Cardiac muscle cell (in vitro differentiated cells and primary cell): ENCODE measurements at regions not wholly inside any gene's neighbourhood (a gene's known extent, or its start where the extent isn't known, plus 50 kb on each side); places are given as distances from the start of the nearest gene placed in this dataset.
"Not testable (repeated sequence)": the region's sequence is repeated elsewhere in the genome, so short reads cannot be mapped to it uniquely, and the experiment has no call there.

Experiments
- DNase-seq, 2 donors: peaks; one replicate each; pipeline versions ENCODE4 v3.0.0 to v3.0.0-alpha.2; 2010 to 2017; ENCODE audit warnings: low read depth in 1 of 2, low spot score in 1 of 2
- H3K27ac ChIP-seq: fragments of 200-600 bp; sonication (generic); 2 replicates; pipeline ENCODE4 v1.5.1; 2016
- H3K27me3 ChIP-seq: fragments of 200-600 bp; sonication (generic); 2 replicates; pipeline ENCODE4 v1.6.0; 2016; ENCODE audit warnings: control low read depth
- H3K36me3 ChIP-seq: fragments of 200-600 bp; sonication (generic); 2 replicates; pipeline ENCODE4 v1.5.1; 2016; ENCODE audit warnings: control low read depth
- H3K4me1 ChIP-seq: fragments of 200-600 bp; sonication (generic); 2 replicates; pipeline ENCODE4 v1.8.1; 2017; ENCODE audit warnings: low read depth, mild to moderate bottlenecking, mixed run types
- H3K4me3 ChIP-seq: fragments of 200-600 bp; sonication (generic); 2 replicates; pipeline ENCODE4 v1.5.1; 2016; ENCODE audit warnings: mild to moderate bottlenecking
- H3K9me3 ChIP-seq: fragments of 200-600 bp; sonication (generic); 2 replicates; pipeline ENCODE4 v1.5.1; 2017; ENCODE audit warnings: low read depth, mild to moderate bottlenecking, control low read depth
- TF ChIP-seq, protein P1 (sequence below): IDR thresholded peaks from 2 replicates; pipeline ENCODE4 v1.5.1; 2012; ENCODE audit warnings: low read depth, mild to moderate bottlenecking, low read length

DNA sequence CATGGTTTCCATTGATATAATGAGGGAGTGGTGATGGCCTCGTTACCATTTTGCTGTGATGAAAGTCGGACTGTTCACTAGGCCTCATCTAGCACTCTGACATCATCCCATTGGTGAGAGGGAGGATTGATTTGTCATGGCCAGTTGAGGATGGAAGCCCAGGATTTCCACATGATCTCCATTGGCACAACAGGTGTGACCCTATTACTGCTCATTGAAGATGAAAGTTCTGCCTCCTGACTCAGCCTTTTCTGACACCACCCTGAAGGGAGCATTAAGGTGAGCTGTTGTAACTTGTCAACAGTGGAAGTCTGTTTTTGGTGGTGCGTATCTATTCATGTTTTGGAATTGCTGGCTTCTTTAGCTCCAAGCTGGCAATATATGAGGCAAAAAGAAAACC, 144.2 kb downstream of the PABPC4L start:
- Histone ChIP-seq H3K36me3 (no peaks in the 10 kb centered on the region), H3K9me3 (no peaks in the 10 kb centered on the region), H3K4me1 (no peaks in the 10 kb centered on the region), H3K27ac (no peak overlapping the region), H3K4me3 (no peak overlapping the region), H3K27me3 (no peaks in the 10 kb centered on the region)
- TF ChIP-seq, protein P1, sequence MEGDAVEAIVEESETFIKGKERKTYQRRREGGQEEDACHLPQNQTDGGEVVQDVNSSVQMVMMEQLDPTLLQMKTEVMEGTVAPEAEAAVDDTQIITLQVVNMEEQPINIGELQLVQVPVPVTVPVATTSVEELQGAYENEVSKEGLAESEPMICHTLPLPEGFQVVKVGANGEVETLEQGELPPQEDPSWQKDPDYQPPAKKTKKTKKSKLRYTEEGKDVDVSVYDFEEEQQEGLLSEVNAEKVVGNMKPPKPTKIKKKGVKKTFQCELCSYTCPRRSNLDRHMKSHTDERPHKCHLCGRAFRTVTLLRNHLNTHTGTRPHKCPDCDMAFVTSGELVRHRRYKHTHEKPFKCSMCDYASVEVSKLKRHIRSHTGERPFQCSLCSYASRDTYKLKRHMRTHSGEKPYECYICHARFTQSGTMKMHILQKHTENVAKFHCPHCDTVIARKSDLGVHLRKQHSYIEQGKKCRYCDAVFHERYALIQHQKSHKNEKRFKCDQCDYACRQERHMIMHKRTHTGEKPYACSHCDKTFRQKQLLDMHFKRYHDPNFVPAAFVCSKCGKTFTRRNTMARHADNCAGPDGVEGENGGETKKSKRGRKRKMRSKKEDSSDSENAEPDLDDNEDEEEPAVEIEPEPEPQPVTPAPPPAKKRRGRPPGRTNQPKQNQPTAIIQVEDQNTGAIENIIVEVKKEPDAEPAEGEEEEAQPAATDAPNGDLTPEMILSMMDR = no peak
- no peak for DNase-seq

DNA sequence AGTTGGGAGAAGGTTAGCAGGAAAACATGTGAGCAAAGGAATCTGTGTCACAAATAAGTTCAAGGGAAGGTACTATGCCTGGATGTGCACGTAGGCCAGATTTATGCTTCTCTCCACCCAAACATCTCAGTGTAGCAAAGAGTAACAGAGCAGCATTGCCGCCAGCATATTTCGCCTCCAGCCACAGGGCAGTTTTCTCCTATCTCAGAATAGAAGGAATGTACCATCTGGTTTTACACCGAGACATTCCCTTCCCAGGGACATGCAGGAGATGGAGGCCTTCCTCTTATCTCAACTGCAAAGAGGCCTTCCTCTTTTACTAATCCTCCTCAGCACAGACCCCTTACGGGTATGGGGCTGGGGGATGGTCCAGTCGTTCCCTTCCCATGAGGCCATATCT, 155.4 kb downstream of the PABPC4L start:
- H3K9me3 ChIP-seq, H3K4me3 ChIP-seq, DNase-seq, H3K36me3 ChIP-seq, H3K4me1 ChIP-seq, H3K27ac ChIP-seq, H3K27me3 ChIP-seq: not testable (repeated sequence)

DNA sequence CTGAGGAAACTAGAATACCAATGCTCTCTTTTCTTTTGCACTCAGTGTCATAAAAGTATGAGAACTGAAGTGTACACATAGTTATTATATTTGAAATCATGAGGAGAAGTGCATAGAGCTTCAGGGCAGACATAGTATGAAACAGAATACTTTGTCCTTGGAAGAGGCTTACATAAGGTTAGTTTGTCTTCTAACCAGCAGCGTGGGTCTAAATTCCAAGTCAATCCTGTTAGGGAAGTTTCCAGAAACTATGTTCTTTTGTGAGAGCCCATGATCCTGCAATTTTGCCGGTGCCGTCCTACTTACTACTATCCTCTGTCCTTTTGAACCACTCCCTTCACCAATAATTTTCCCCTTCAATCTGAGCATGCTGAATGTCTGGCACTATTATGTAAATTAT, 156.2 kb downstream of the PABPC4L start:
- TF ChIP-seq, protein P1 = no peak
- H3K36me3 ChIP-seq = no peaks in the 10 kb centered on the region
- H3K27me3 ChIP-seq = no peaks in the 10 kb centered on the region
- H3K4me3 ChIP-seq = no peak overlapping the region
- H3K9me3 ChIP-seq = no peaks in the 10 kb centered on the region
- no peak overlapping the region for H3K27ac ChIP-seq
- no peak for DNase-seq
- no peaks in the 10 kb centered on the region for H3K4me1 ChIP-seq

DNA sequence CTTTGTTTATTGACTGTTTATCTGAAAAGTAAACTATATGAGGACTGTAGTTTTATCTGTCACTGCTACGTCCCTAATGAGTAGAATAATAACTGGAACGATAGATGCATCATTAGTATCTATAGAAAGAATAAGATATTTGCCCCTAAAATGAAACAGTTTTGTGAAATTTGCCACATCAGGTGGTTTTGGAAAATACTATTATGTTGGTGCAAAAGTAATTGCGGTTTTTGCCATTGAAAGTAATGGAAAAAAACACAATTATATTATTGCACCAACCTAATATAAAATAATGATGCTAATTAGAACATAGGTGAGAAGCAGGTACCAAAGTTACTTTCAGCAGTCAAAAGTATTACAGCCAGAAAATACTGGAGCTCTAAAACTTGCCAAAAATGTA, 158.3 kb downstream of the PABPC4L start:
- H3K9me3 ChIP-seq = no peaks in the 10 kb centered on the region
- TF ChIP-seq, protein P1 = no peak
- H3K27me3 ChIP-seq = no peaks in the 10 kb centered on the region
- H3K4me3 ChIP-seq = no peak overlapping the region
- no peak overlapping the region for H3K27ac ChIP-seq
- H3K36me3 ChIP-seq = no peaks in the 10 kb centered on the region
- H3K4me1 ChIP-seq = no peaks in the 10 kb centered on the region
- no peak for DNase-seq

DNA sequence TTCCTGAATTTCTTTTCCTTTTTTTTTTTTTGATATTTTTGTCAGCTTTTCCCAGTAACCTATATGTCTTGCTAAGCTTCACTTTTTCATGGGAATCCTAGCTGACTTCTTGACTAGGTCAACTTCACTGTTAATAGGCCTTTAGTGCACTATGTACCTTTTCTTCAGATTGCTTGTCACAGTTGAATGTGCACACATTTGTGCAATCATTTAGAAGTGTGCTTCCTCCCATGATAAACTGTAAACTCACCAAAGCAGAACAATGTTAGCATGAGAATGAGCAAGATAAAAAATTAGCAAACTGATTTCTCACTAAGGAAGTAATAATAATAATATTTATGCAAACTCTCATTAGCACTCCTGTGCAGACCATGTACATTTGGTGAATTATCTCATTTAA, 173.2 kb downstream of the PABPC4L start:
- H3K27ac ChIP-seq = no peak overlapping the region

DNA sequence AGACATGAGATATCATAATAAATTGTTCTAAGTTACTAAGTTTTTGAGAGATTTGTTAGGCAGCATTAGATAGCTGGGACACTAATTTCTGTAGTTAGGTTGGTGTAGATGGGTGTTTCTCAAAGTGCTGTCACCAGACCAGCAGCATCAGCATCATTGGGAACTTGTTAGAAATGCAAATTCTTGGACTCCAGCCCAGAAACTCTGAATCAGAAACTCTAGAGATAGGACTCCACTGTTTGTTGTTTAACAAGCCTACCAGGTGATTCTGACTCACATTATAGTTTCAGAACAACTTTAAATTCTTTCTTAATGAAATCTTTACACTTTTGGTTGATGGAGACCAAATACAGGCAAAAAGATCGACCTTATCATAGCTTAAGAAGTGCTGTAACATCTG, 173.7 kb downstream of the PABPC4L start:
- no peaks in the 10 kb centered on the region for H3K36me3 ChIP-seq
- no peaks in the 10 kb centered on the region for H3K4me1 ChIP-seq
- no peaks in the 10 kb centered on the region for H3K27me3 ChIP-seq
- no peaks in the 10 kb centered on the region for H3K9me3 ChIP-seq
- no peak overlapping the region for H3K27ac ChIP-seq
- TF ChIP-seq, protein P1 = no peak
- no peak overlapping the region for H3K4me3 ChIP-seq
- peak in 1 of 2 donors; percentile 89 for DNase-seq

More for the DNA sequence above, 173.2 kb downstream of the PABPC4L start:
- no peaks in the 10 kb centered on the region for H3K27me3 ChIP-seq
- peak in 1 of 2 donors; percentile 3 for DNase-seq
- H3K36me3 ChIP-seq = no peaks in the 10 kb centered on the region
- no peaks in the 10 kb centered on the region for H3K4me1 ChIP-seq
- H3K9me3 ChIP-seq = no peaks in the 10 kb centered on the region
- no peak overlapping the region for H3K4me3 ChIP-seq
- TF ChIP-seq, protein P1 = no peak
